Aorta (tissue), 5 donors: ENCODE measurements at regions not wholly inside any gene's neighbourhood (a gene's known extent, or its start where the extent isn't known, plus 50 kb on each side); places are given as distances from the start of the nearest gene placed in this dataset.

ENCODE experiments used
- ATAC-seq: fragments of 200-7000 bp; cut with Tn5 transposase; one replicate; pipeline ENCODE4 v1.9.1; 2022; ENCODE audit warnings: moderate library complexity; ENCODE audit not compliant: low FRiP score
- DNase-seq, 2 donors: peaks; one replicate each; pipeline ENCODE4 v3.0.0-alpha.2; 2020
- H3K27ac ChIP-seq, 2 donors: one replicate each; pipeline ENCODE4 v1.5.1; 2013; ENCODE audit warnings: low read length in 2 of 2, mild to moderate bottlenecking in 2 of 2, moderate library complexity in 2 of 2, control low read depth in 1 of 2, inconsistent platforms in 1 of 2, low read depth in 1 of 2
- H3K27me3 ChIP-seq, 2 donors: one replicate each; pipeline ENCODE4 v1.6.1; 2013; ENCODE audit warnings: control low read depth in 1 of 2, low read length in 1 of 2, mild to moderate bottlenecking in 1 of 2, moderate library complexity in 1 of 2; ENCODE audit not compliant: insufficient read depth in 2 of 2, control insufficient read depth in 1 of 2
- H3K36me3 ChIP-seq, 2 donors: one replicate each; pipeline ENCODE4 v1.6.1; 2013; ENCODE audit warnings: control low read depth in 1 of 2, low read length in 1 of 2, mild to moderate bottlenecking in 1 of 2; ENCODE audit not compliant: insufficient read depth in 2 of 2, control insufficient read depth in 1 of 2
- H3K4me1 ChIP-seq, 2 donors: one replicate each; pipeline ENCODE4 v1.6.1; 2013; ENCODE audit warnings: low read length in 2 of 2, control low read depth in 1 of 2, mild to moderate bottlenecking in 1 of 2, moderate library complexity in 1 of 2; ENCODE audit not compliant: insufficient read depth in 2 of 2, control insufficient read depth in 1 of 2
- H3K4me3 ChIP-seq, 2 donors: one replicate each; pipeline ENCODE4 v1.5.1; 2013; ENCODE audit warnings: low read length in 2 of 2, control low read depth in 1 of 2, mild to moderate bottlenecking in 1 of 2
- H3K9me3 ChIP-seq: one replicate; pipeline ENCODE4 v1.6.1; 2013; ENCODE audit warnings: mild to moderate bottlenecking, low read length; ENCODE audit not compliant: control insufficient read depth
- WGBS, 2 donors: extraction: QIAGEN DNeasy Blood & Tissue Kit; methylation state at CpG; one replicate each; pipeline ENCODE4 v1.1.7; 2013; 5-methylcytosine and 5-hydroxymethylcytosine counted together
- intact Hi-C, 2 donors: fragments of 100-400 bp; cut with DNase I; formaldehyde crosslinking; loops; one replicate each; pipeline versions ENCODE4 v1.14.2 to v1.15.0; 2022
- donor health status: healthy with polysubstance abuse.
- donor health status: Bipolar disorder and iron deficiency.
- donor health status: DM: no; HTN: no; CAD: no.
- donor health status: DM: no; HTN: no; CAD: no.
- donor health status: DM: yes; HTN: yes; CAD: no.

GRCh38 chr17:73924909-73925186 lies 278.6 kb upstream of the RPL38 start:
- ATAC-seq = no peak
- no peak for DNase-seq
- peaks cover 0 to 2% of the 10 kb centered on the region in 2 donors for H3K27me3 ChIP-seq
- H3K27ac ChIP-seq = no peak overlapping the region
- H3K4me3 ChIP-seq = no peak overlapping the region
- H3K36me3 ChIP-seq = no peaks in the 10 kb centered on the region
- intact Hi-C loops = no loop called here
- H3K4me1 ChIP-seq = no peaks in the 10 kb centered on the region
- peaks cover 2% of the 10 kb centered on the region for H3K9me3 ChIP-seq

DNA sequence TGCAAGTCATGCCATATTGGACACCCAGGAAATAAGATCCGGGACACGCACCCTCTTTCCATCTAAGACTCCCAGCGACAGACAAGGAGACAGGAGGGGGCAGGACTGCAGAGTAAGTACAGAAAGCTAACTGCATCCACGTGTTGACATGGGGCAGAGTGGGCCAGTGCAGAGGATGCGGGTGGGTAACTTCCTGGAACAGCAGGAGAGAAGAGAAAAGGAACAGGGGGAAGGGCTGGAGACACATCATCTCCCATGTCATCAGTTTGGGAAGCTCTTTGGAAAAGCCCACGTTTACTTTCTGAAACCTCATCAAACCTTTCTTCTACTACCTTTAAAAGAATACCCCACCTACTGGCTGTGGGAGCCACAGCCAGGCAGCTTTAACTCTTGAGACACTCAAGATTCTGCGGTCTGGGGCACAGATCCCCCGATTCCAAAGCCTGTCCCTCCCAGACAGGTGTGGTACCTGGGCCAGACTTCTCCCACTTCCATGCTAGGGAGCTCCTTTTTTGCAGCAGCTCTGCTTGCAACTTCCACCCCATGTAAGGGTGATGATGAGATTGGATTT lies 273.5 kb upstream of the RPL38 start:
- intact Hi-C loops = no loop called here
- no peak for DNase-seq
- Histone ChIP-seq H3K36me3 (no peaks in the 10 kb centered on the region), H3K4me1 (no peaks in the 10 kb centered on the region), H3K27me3 (peaks cover 0 to under 1% of the 10 kb centered on the region in 2 donors), H3K27ac (no peak overlapping the region), H3K4me3 (no peak overlapping the region), H3K9me3 (no peaks in the 10 kb centered on the region)
- 49 to 55% methylated on average over 7 to 8 of the region's 8 CpGs for WGBS, 2 donors
- no peak for ATAC-seq

DNA sequence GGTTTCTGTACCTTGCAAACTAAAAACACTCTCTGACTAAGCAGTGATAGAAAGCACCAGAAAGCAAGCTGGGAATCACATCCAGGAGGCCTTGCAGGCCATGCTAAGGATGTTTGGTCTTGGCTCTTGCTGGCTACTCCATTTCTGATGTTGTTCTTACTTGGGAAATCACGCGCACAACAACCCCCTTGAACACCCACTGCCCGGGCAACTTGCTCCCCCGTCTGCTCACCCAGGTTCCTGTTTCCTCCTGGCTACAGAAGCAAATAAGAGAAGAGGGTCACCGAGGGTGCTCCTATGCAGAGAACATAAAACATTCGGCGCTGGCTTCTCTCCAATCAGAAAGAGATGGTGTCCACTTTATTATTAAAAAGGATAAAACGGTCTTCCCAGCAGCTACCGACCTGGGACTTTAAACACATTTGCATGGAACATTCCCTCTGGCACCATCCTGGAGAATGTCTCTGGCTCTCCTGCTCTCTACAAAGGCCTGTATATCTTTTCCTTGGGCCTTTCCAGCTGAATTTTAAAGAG lies 271.2 kb upstream of the RPL38 start:
- ATAC-seq (no peak), DNase-seq (no peak)
- no peak overlapping the region for H3K27ac ChIP-seq
- no peaks in the 10 kb centered on the region for H3K27me3 ChIP-seq
- WGBS, 2 donors = 92 to 94% methylated on average over 9 of the region's 9 CpGs
- intact Hi-C loops = no loop called here
- H3K4me3 ChIP-seq = no peak overlapping the region
- H3K36me3 ChIP-seq = no peaks in the 10 kb centered on the region
- no peaks in the 10 kb centered on the region for H3K9me3 ChIP-seq
- no peaks in the 10 kb centered on the region for H3K4me1 ChIP-seq

DNA sequence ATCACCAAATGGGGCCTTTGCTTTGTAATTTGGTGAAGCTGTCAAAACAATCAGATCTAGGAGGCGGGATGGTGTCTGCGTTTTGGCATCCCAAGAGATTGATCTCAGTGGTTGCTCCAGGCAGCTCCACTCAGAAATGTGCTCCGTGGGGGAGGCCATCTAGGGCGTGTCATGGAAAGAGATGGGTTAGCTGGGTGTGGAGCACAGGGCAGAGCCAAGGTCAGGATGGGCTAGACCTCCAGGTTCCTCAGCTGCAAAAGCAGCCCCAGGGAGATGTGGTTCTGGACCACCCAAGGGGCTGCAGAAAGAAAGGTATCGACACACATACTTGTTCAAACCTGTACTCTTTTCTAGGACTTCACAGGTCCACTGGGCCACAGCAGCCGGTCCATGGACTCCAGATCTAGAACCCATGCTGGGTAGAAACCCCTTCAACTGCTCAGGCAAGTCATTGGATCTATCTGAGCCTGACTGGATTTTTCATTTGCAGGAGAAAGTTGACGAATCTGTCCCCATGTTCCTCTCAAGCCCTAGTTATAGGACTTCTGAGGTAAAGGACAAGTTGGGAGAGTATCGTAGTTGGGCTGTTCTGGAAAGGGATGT lies 270.2 kb upstream of the RPL38 start:
- DNase-seq (peak in 1 of 2 donors; percentile 37), ATAC-seq (no peak)
- Histone ChIP-seq H3K36me3 (no peaks in the 10 kb centered on the region), H3K9me3 (no peaks in the 10 kb centered on the region), H3K4me3 (no peak overlapping the region), H3K27ac (no peak overlapping the region), H3K27me3 (no peaks in the 10 kb centered on the region), H3K4me1 (no peaks in the 10 kb centered on the region)
- intact Hi-C loops = no loop called here
- 92 to 95% methylated on average over 8 of the region's 8 CpGs for WGBS, 2 donors

DNA sequence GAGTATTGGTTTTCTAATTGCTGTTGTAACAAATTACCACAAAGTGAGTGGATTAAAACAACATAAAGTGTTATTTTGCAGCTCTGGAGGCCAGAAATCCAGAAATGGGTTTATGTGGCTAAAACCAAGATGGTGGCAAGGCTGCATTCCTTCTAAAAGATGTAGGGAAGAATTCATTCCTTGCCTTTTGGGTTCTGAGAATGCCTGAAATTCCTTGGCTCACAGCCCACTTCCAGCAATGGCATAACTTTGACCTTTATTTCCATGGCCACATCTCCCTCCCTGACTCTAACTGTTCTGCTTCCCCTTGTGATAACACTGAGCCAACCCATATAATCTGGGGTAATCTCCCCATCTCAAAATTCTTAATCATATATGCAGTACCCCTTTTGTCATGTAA lies 269.6 kb upstream of the RPL38 start:
- H3K4me1 ChIP-seq = no peaks in the 10 kb centered on the region
- no peak overlapping the region for H3K4me3 ChIP-seq
- no peaks in the 10 kb centered on the region for H3K27me3 ChIP-seq
- no peaks in the 10 kb centered on the region for H3K36me3 ChIP-seq
- H3K27ac ChIP-seq = no peak overlapping the region
- no peaks in the 10 kb centered on the region for H3K9me3 ChIP-seq
- ATAC-seq (no peak), DNase-seq (no peak)
- intact Hi-C loops = no loop called here

DNA sequence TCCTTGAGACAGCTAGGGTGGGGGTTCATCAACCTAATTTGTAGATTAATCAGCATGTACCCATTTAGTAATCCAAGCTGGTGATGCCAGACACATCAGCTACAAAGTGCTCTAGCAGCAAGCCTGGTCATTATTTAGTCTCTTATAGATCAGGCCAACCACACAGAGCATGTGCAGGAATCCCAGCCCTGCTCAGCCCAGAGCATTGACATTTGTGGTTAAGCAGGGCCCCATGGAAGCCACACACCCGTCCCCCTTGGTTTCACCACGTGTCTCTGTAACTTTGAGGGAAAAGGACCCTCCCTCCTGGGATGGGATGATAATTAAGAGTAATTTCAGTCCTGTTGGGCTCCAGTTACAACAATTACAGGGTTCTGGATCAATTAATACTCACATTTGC lies 268.8 kb upstream of the RPL38 start:
- H3K9me3 ChIP-seq = no peaks in the 10 kb centered on the region
- H3K27me3 ChIP-seq = no peaks in the 10 kb centered on the region
- WGBS, 2 donors = 55 to 68% methylated on average over 2 of the region's 2 CpGs
- no peak overlapping the region for H3K27ac ChIP-seq
- no peak overlapping the region for H3K4me3 ChIP-seq
- DNase-seq (no peak), ATAC-seq (no peak)
- no peaks in the 10 kb centered on the region for H3K36me3 ChIP-seq
- no peaks in the 10 kb centered on the region for H3K4me1 ChIP-seq
- intact Hi-C loops = no loop called here

DNA sequence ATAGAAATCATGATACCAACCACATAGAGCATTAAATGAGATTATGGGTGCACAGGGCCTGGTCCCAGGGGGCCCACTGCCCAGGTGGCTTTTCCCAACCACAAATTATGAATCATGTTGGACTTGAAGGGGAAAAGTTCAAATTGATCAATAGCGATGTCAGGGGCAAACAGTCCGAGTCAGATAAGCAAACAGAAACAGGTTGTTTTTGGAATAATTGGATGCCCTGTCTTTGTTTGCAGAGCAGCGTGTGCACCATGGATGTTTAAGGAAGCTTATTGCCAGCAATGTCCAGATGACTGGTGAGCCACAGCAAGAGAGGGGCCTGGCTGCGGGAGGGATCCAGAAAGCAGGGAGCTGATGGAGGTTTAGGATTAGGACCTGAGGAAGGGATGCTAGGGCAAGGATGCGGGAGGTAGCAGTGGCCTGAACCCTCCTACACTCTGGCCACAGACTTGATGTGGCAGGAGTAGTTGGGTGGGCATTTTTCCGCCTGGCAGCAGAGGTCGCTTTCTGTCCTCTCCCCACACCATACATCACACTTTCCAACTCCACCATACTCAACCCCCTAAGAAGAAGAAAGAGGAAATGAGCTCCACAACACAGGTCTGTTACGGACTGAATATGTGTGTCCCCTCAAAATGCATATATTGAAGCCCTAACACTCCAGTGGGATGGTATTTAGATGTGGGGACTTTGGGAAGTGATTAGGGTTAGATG lies 266.4 kb upstream of the RPL38 start:
- intact Hi-C loops = no loop called here
- Histone ChIP-seq H3K36me3 (no peaks in the 10 kb centered on the region), H3K9me3 (no peaks in the 10 kb centered on the region), H3K27ac (no peak overlapping the region), H3K4me3 (no peak overlapping the region), H3K27me3 (no peaks in the 10 kb centered on the region), H3K4me1 (no peaks in the 10 kb centered on the region)
- 92 to 95% methylated on average over 8 of the region's 8 CpGs for WGBS, 2 donors
- no peak for DNase-seq
- no peak for ATAC-seq

- Histone ChIP-seq H3K27ac (no peak overlapping the region), H3K4me3 (no peak overlapping the region), H3K9me3 (no peaks in the 10 kb centered on the region), H3K4me1 (no peaks in the 10 kb centered on the region), H3K36me3 (no peaks in the 10 kb centered on the region), H3K27me3 (no peaks in the 10 kb centered on the region)
- DNase-seq = no peak
- ATAC-seq = no peak
- intact Hi-C loops = no loop called here
- WGBS, 2 donors = 95 to 96% methylated on average over 2 of the region's 2 CpGs
Observed at GRCh38 chr17:73938706-73939105, 264.8 kb upstream of the RPL38 start.

DNA sequence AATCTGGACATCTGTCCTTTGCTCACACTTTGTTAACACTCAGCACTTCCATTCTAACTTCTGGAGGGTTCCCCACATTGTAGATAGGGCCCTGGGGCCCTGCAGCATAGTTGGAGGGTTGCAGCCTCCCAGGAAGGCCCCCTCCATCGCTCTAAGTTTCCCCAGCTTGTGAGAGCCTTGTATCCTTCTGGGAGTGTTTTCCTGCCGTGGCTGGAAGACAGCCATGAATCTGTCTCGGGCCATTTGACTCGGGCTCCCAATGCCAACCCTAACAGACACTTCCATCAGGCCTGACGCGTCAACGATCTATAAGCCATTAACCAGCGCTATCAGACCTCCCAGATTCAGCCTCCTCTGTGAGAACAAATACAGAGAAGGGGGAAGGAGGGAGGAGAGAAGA lies 263.7 kb upstream of the RPL38 start:
- intact Hi-C loops = no loop called here
- WGBS, 2 donors = 9 to 16% methylated on average over 8 of the region's 8 CpGs
- ATAC-seq = no peak

More for the DNA sequence above, 263.7 kb upstream of the RPL38 start:
- Histone ChIP-seq H3K27me3 (no peaks in the 10 kb centered on the region), H3K36me3 (no peaks in the 10 kb centered on the region), H3K4me1 (no peaks in the 10 kb centered on the region), H3K4me3 (no peak overlapping the region), H3K27ac (no peak overlapping the region), H3K9me3 (no peaks in the 10 kb centered on the region)
- no peak for DNase-seq
